Urothelium cell line (cell line): ENCODE measurements at regions not wholly inside any gene's neighbourhood (a gene's known extent, or its start where the extent isn't known, plus 50 kb on each side); places are given as distances from the start of the nearest gene placed in this dataset.

Source experiments
- DNase-seq: peaks from one replicate; pipeline ENCODE4 v3.0.0; 2011; ENCODE audit warnings: low spot score, mixed read lengths
- FAIRE-seq: peaks from 2 replicates; lab custom pipeline; 2011; peaks lifted over from hg19 to GRCh38; lab: Jason Lieb, UNC

- no peak for FAIRE-seq
Observed at GRCh38 chr12:30828686-30829085, 73.9 kb upstream of the CAPRIN2 start.

GRCh38 chr12:30827101-30828066 lies 72.6 kb upstream of the CAPRIN2 start:
- no peak for DNase-seq
- FAIRE-seq = peak; percentile 23

More at GRCh38 chr12:30828686-30829085, 73.9 kb upstream of the CAPRIN2 start:
- DNase-seq = no peak

- FAIRE-seq = no peak
- no peak for DNase-seq
Observed at GRCh38 chr12:30826276-30826675, 71.5 kb upstream of the CAPRIN2 start.

- DNase-seq (no peak), FAIRE-seq (no peak)
Observed at GRCh38 chr12:30825341-30825740, 70.6 kb upstream of the CAPRIN2 start.

GRCh38 chr12:30824311-30824710 lies 69.6 kb upstream of the CAPRIN2 start:
- FAIRE-seq (no peak), DNase-seq (no peak)

GRCh38 chr12:30823764-30824163 lies 69.0 kb upstream of the CAPRIN2 start:
- FAIRE-seq = no peak
- DNase-seq = no peak

GRCh38 chr12:30823156-30823699 lies 68.5 kb upstream of the CAPRIN2 start:
- DNase-seq (no peak), FAIRE-seq (no peak)

- DNase-seq = peak; percentile 44
- FAIRE-seq = no peak
Observed at GRCh38 chr12:30822385-30823155, 67.8 kb upstream of the CAPRIN2 start.

GRCh38 chr12:30820406-30820946 lies 65.7 kb upstream of the CAPRIN2 start:
- FAIRE-seq = no peak
- no peak for DNase-seq

GRCh38 chr12:30818562-30818961 lies 63.8 kb upstream of the CAPRIN2 start:
- no peak for FAIRE-seq
- no peak for DNase-seq

GRCh38 chr12:30816742-30817465 lies 62.2 kb upstream of the CAPRIN2 start:
- DNase-seq (no peak), FAIRE-seq (no peak)

- DNase-seq (no peak), FAIRE-seq (no peak)
Observed at GRCh38 chr12:30814295-30814655, 59.5 kb upstream of the CAPRIN2 start.

- no peak for DNase-seq
- no peak for FAIRE-seq
Observed at GRCh38 chr12:30813525-30814294, 59.0 kb upstream of the CAPRIN2 start.

GRCh38 chr12:30811966-30812365 lies 57.2 kb upstream of the CAPRIN2 start:
- no peak for FAIRE-seq
- DNase-seq = no peak

GRCh38 chr12:30810918-30811317 lies 56.2 kb upstream of the CAPRIN2 start:
- FAIRE-seq (no peak), DNase-seq (no peak)

GRCh38 chr12:30807695-30808034 lies 52.9 kb upstream of the CAPRIN2 start:
- FAIRE-seq (no peak), DNase-seq (no peak)

GRCh38 chr12:30806989-30807694 lies 52.4 kb upstream of the CAPRIN2 start:
- FAIRE-seq (peak; percentile 5), DNase-seq (peak; percentile 51)

GRCh38 chr12:30805959-30806358 lies 51.2 kb upstream of the CAPRIN2 start:
- FAIRE-seq (no peak), DNase-seq (no peak)
